SK-N-SH (cell line): ENCODE measurements at regions not wholly inside any gene's neighbourhood (a gene's known extent, or its start where the extent isn't known, plus 50 kb on each side); places are given as distances from the start of the nearest gene placed in this dataset.

Experiments used
- CTCF ChIA-PET: fragments of 300-600, 350-600 bp; formaldehyde crosslinking; extraction: SDS; loops from one replicate; lab custom pipeline; 2021; lab: Yijun Ruan, JAX
- POLR2A ChIA-PET: fragments of 350-600 bp; sonication (Branson Sonifier 250); formaldehyde crosslinking; extraction: SDS; loops from one replicate; lab custom pipeline; 2020; ENCODE audit warnings: antibody characterized with exemption, inconsistent platforms; lab: Yijun Ruan, JAX
- DNase-seq: peaks from one replicate; pipeline ENCODE4 v3.0.0; 2012
- H2AFZ ChIP-seq: fragments of 200-600 bp; sonication (generic); 2 replicates; pipeline ENCODE4 v1.8.1; 2016; ENCODE audit warnings: antibody characterized with exemption, mild to moderate bottlenecking, low read depth
- H3F3A ChIP-seq: fragments of 200-600 bp; sonication (generic); replicated peaks from 2 replicates; pipeline ENCODE3; 2016; ENCODE audit warnings: antibody characterized with exemption, mild to moderate bottlenecking; ENCODE audit not compliant: insufficient read depth
- H3K27ac ChIP-seq, 2 experiments: fragments of 200-500 bp in 1 of 2; fragments of 200-600 bp in 1 of 2; sonication (Bioruptor generic) in 1 of 2; sonication (generic), shearing (Covaris generic) in 1 of 2; 2 replicates each; pipeline versions ENCODE4 v1.5.1 to v1.6.1; 2014 to 2016; ENCODE audit warnings: low read depth in 2 of 2, inconsistent platforms in 1 of 2, low read length in 1 of 2, mild to moderate bottlenecking in 1 of 2, mixed read lengths in 1 of 2
- H3K27me3 ChIP-seq: fragments of 200-600 bp; sonication (generic), shearing (Covaris generic); 2 replicates; pipeline ENCODE4 v1.6.1; 2016; ENCODE audit warnings: mixed run types; ENCODE audit not compliant: insufficient read depth
- H3K36me3 ChIP-seq, 2 experiments: fragments of 200-500 bp in 1 of 2; fragments of 200-600 bp in 1 of 2; sonication (Bioruptor generic) in 1 of 2; sonication (generic) in 1 of 2; replicated peaks in 1 of 2; 2 replicates each; pipeline versions ENCODE3 to v1.5.1; 2014 to 2016; ENCODE audit warnings: low read length in 1 of 2, mild to moderate bottlenecking in 1 of 2; ENCODE audit not compliant: insufficient read depth in 2 of 2, control insufficient read depth in 1 of 2
- H3K4me1 ChIP-seq, 2 experiments: fragments of 200-500 bp in 1 of 2; fragments of 200-600 bp in 1 of 2; sonication (Bioruptor generic) in 1 of 2; sonication (generic), shearing (Covaris generic) in 1 of 2; 2 replicates each; pipeline versions ENCODE4 v1.5.1 to v1.6.1; 2014 to 2016; ENCODE audit warnings: low read depth in 1 of 2, low read length in 1 of 2, mixed run types in 1 of 2; ENCODE audit not compliant: insufficient read depth in 2 of 2, control insufficient read depth in 1 of 2
- H3K4me2 ChIP-seq: fragments of 200-600 bp; sonication (generic), shearing (Covaris generic); 2 replicates; pipeline ENCODE4 v1.6.1; 2017; ENCODE audit warnings: mixed run types
- H3K4me3 ChIP-seq, 2 experiments: fragments of 200-500 bp in 1 of 2; fragments of 200-600 bp in 1 of 2; sonication (Bioruptor generic) in 1 of 2; sonication (generic), shearing (Covaris generic) in 1 of 2; 2 replicates each; pipeline versions ENCODE4 v1.5.1 to v1.8.1; 2014 to 2016; ENCODE audit warnings: low read depth in 2 of 2, inconsistent platforms in 1 of 2, low read length in 1 of 2, mild to moderate bottlenecking in 1 of 2, mixed read lengths in 1 of 2, moderate library complexity in 1 of 2
- H3K79me2 ChIP-seq: fragments of 200-600 bp; sonication (generic); 2 replicates; pipeline ENCODE4 v1.8.1; 2017; ENCODE audit warnings: mild to moderate bottlenecking; ENCODE audit not compliant: insufficient read depth
- H3K9ac ChIP-seq: fragments of 200-600 bp; sonication (generic); 2 replicates; pipeline ENCODE4 v1.6.1; 2017; ENCODE audit warnings: mixed run types
- H3K9me2 ChIP-seq: fragments of 200-600 bp; sonication (generic); 2 replicates; pipeline ENCODE4 v1.6.1; 2017; ENCODE audit warnings: mixed run types
- H3K9me3 ChIP-seq: fragments of 200-600 bp; sonication (generic); 2 replicates; pipeline ENCODE4 v1.6.1; 2017; ENCODE audit warnings: mixed run types, mild to moderate bottlenecking, moderate library complexity
- H4K20me1 ChIP-seq: fragments of 200-600 bp; sonication (generic); 2 replicates; pipeline ENCODE4 v1.6.1; 2017; ENCODE audit warnings: mild to moderate bottlenecking, mixed run types; ENCODE audit not compliant: insufficient read depth
- CTCF ChIP-seq: fragments of 200-600 bp; sonication (generic); IDR thresholded peaks from 2 replicates; pipeline ENCODE4 v1.6.1; 2017; ENCODE audit warnings: antibody characterized with exemption, mild to moderate bottlenecking, moderate library complexity
- FOSL2 ChIP-seq: IDR thresholded peaks from 2 replicates; pipeline ENCODE4 v1.4.0; 2012; ENCODE audit warnings: low read depth, mild to moderate bottlenecking, moderate library complexity, borderline replicate concordance
- FOXJ3 ChIP-seq: sonication (generic); formaldehyde crosslinking; IDR thresholded peaks from 2 replicates; pipeline ENCODE4 v1.5.1; 2020; ENCODE audit warnings: mild to moderate bottlenecking, missing genetic modification reagents
- FOXM1 ChIP-seq: IDR thresholded peaks from 2 replicates; pipeline ENCODE4 v1.4.0; 2012; ENCODE audit warnings: low read depth, mild to moderate bottlenecking
- JUND ChIP-seq: IDR thresholded peaks from 2 replicates; pipeline ENCODE4 v1.4.0; 2012
- NFIC ChIP-seq: IDR thresholded peaks from 2 replicates; pipeline ENCODE4 v1.4.0; 2012; ENCODE audit warnings: borderline replicate concordance
- NRF1 ChIP-seq: IDR thresholded peaks from 2 replicates; pipeline ENCODE4 v1.6.1; 2012; ENCODE audit warnings: low read depth, mild to moderate bottlenecking, low read length
- RAD21 ChIP-seq: IDR thresholded peaks from 2 replicates; pipeline ENCODE4 v1.6.1; 2012; ENCODE audit warnings: mild to moderate bottlenecking, low read length
- RCOR1 ChIP-seq: fragments of 150-350 bp; IDR thresholded peaks from 2 replicates; pipeline ENCODE4 v1.6.1; 2017; ENCODE audit warnings: antibody characterized with exemption, low read length
- RFX5 ChIP-seq: IDR thresholded peaks from 2 replicates; pipeline ENCODE4 v1.6.1; 2012; ENCODE audit warnings: mild to moderate bottlenecking, improper control_type of control experiment, low read length
- RXRA ChIP-seq: IDR thresholded peaks from 2 replicates; pipeline ENCODE4 v1.4.0; 2012; ENCODE audit warnings: low read depth, mild to moderate bottlenecking, borderline replicate concordance
- TEAD4 ChIP-seq: IDR thresholded peaks from 2 replicates; pipeline ENCODE4 v1.4.0; 2012; ENCODE audit warnings: mild to moderate bottlenecking, borderline replicate concordance; ENCODE audit not compliant: insufficient read depth
- YY1 ChIP-seq: IDR thresholded peaks from 2 replicates; pipeline ENCODE4 v1.4.0; 2012; ENCODE audit warnings: low read depth, mild to moderate bottlenecking
- WGBS: methylation state at CpG from one replicate; pipeline ENCODE4 v1.1.6; 2017; ENCODE audit warnings: low lambda C conversion rate; 5-methylcytosine and 5-hydroxymethylcytosine counted together

- no peaks in the 10 kb centered on the region for H3K27me3 ChIP-seq
- no peaks in the 10 kb centered on the region for H3K36me3 ChIP-seq
- no peaks in the 10 kb centered on the region; the same call in 1 of the 2 replicates for H3K9me3 ChIP-seq
- H3K79me2 ChIP-seq: no peaks in the 10 kb centered on the region
- ChIA-PET POLR2A (no interaction called here), CTCF (interaction anchor here (1.2 to 1.6 kb wide), 4 partner anchors 9 to 129 kb away, joined by 3 to 5 read pairs (median 4); no protein-coding TSS in a partner anchor)
- no peak overlapping the region for H3K27ac ChIP-seq
- no peak for TF ChIP-seq TEAD4
- no peak for TF ChIP-seq RFX5
- TF ChIP-seq CTCF: no peak
- TF ChIP-seq RAD21: no peak
- TF ChIP-seq, all 33 proteins: peak for 0
- Histone ChIP-seq H4K20me1 (no peaks in the 10 kb centered on the region), H3K9me2 (no peaks in the 10 kb centered on the region), H3K4me2 (no peak overlapping the region), H2AFZ (no peak overlapping the region), H3F3A (no peaks in the 10 kb centered on the region), H3K9ac (no peak overlapping the region), H3K4me3 (no peak overlapping the region), H3K4me1 (no peaks in the 10 kb centered on the region; a peak in 1 of 4 replicates)
- no peak for DNase-seq
- WGBS: 50% methylated on average over 6 of the region's 6 CpGs
Measured at GRCh38 chr2:18050001-18050400, 171.5 kb downstream of the KCNS3 start.

GRCh38 chr2:18049325-18049724 lies 170.9 kb downstream of the KCNS3 start:
- H3K9ac ChIP-seq: no peak overlapping the region
- no peaks in the 10 kb centered on the region for H3K9me2 ChIP-seq
- H3K79me2 ChIP-seq: no peaks in the 10 kb centered on the region
- H3K4me2 ChIP-seq: no peak overlapping the region
- H2AFZ ChIP-seq: no peak overlapping the region
- no peak overlapping the region for H3K27ac ChIP-seq
- H3K36me3 ChIP-seq: no peaks in the 10 kb centered on the region
- no peaks in the 10 kb centered on the region for H3F3A ChIP-seq
- 5% methylated on average over 4 of the region's 4 CpGs for WGBS
- ChIA-PET CTCF (interaction anchor here (1.2 to 1.6 kb wide), 4 partner anchors 10 to 130 kb away, joined by 3 to 5 read pairs (median 4); no protein-coding TSS in a partner anchor), POLR2A (no interaction called here)
- H3K9me3 ChIP-seq: no peaks in the 10 kb centered on the region; the same call in 1 of the 2 replicates
- no peaks in the 10 kb centered on the region for H3K27me3 ChIP-seq
- DNase-seq: no peak
- H4K20me1 ChIP-seq: no peaks in the 10 kb centered on the region
- H3K4me1 ChIP-seq: no peaks in the 10 kb centered on the region; a peak in 1 of 4 replicates
- no peak overlapping the region for H3K4me3 ChIP-seq
- no peak for TF ChIP-seq FOSL2
- no peak for TF ChIP-seq NRF1
- TF ChIP-seq RXRA: no peak
- TF ChIP-seq JUND: no peak
- no peak for TF ChIP-seq NFIC
- no peak for TF ChIP-seq FOXJ3 (CRISPR knock-in tag)
- TF ChIP-seq RCOR1: no peak
- no peak for TF ChIP-seq FOXM1
- no peak for TF ChIP-seq YY1
